NCI-H2227 (cell line): ENCODE measurements at regions not wholly inside any gene's neighbourhood (a gene's known extent, or its start where the extent isn't known, plus 50 kb on each side); places are given as distances from the start of the nearest gene placed in this dataset.
"Not testable (repeated sequence)": the region's sequence is repeated elsewhere in the genome, so short reads cannot be mapped to it uniquely, and the experiment has no call there.

Experiments
- DNase-seq: peaks from one replicate; lab custom pipeline; 2025; ENCODE audit not compliant: unreplicated experiment; lab: John Stamatoyannopoulos, UW

DNA sequence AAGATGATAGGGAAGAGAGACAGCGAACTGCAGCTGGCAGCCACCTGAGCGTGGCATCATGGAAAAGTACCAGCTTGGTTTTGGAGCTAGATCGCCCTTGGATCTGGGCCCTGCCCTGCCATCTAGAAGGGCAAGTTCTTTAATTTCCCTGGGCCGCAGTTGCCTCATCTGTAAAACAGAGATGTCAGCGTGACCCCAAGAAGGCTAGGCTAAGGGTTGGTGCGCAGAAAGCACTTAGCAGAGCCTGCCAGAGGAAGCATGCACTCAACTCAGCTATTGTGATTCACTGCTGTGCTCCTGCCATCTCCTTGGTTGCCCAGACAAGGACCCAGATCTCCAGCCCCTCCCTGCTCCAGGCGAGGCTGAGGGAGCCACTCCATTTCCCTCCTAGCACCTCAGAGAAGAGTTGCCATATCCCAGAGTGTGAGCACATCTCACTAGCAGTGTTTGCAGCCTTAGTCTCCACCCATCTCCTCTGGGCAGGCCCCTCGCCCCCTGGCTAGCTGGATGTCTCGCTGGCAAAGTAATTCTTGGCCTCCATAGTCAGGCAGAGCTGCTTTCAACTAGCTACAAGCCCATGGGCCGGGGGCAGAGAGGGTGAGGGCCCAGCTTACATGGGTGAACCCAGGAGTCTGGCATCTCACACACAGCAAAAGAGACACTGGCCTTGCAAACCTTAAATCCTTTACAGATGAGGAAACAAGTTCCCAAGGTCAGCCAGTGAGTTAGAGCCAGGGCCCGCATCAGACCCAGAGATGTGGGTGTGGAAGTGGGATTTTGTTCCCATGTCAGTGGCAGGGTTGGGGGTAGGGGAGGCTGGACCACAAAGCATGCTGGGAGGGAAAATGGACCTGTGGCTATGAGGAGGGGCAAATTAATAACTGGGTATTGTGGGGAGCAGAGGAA lies 280.7 kb upstream of the TLE3 start:
- DNase-seq, result no peak

DNA sequence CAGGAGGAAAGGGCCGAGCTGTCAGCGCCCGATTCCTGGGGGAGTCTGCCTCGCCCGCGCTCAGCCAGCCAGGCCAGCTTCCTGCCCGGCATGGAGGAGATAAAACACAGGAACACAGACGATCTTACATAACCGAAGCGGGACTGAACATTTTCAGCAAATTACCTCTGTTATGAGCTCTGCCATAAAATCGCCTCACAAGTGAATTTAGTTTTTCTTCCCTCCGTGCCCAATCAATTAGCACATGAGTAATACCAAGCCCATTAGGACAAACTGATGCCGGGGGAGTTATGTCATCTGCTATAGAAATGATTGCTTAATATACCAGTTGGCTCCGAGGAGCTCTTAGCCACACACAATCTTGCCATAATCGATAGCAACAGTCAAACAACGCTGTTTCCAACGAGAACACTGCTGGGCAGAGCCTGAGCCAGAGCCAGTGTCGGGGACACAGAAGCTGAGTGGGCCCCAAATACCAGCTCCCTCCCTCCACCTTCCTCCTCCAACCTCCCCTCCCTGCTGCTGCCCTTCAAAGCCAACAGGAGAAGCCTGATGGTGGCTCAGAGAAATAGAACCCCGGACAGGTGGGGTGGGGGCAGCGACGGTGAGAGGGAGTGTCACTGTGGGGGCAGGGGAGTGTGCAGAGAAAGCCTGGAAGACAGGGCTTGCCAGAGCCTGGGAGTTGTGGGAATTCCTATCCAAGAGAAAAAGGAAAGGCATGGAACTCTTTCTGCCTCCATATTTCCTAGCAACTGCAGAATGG lies 279.4 kb upstream of the TLE3 start:
- DNase-seq, result peak; percentile 26

DNA sequence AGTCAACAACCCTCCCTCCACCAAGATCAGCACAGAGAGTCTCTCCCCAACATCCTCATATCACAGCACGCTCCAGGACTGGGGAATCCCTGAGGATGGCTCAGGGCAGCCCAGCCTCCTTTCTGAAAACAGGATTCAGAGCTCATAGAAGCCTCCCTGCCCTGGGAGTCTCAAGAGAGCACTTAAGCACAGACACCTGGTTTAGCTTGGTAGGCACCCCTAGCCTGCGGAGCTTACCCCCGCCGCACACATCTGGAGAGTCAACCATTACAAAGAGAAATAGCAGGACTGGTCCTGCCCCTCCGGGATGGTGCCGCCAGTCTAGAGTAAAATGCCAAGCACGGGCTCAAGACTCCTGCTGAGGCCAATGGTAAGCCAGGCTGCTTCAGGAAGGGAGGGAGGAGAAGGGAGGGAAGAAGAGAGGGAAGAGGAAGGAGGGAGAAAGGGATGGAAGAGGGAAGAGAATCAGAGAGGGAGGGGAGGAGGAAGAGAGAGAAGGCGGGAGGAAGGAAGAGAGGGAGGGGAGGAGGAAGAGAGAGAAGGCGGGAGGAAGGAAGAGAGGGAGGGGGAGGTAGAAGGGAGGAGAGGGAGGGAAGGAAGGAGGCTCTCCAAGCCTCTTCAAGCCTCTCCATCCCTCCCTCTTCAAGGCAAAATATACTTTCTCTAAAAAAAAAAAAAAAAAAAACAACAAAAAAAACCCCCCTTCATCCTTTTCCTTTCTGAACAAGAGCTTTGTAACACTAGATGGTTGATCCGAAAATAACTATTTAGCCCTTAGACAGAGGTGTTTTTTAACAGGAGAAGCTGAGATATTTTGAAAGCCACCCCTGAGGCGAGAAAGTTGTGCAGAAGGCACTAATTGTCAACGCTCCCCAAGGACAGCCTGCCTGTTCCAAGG lies 278.6 kb upstream of the TLE3 start:
- peak; percentile 26 for DNase-seq

DNA sequence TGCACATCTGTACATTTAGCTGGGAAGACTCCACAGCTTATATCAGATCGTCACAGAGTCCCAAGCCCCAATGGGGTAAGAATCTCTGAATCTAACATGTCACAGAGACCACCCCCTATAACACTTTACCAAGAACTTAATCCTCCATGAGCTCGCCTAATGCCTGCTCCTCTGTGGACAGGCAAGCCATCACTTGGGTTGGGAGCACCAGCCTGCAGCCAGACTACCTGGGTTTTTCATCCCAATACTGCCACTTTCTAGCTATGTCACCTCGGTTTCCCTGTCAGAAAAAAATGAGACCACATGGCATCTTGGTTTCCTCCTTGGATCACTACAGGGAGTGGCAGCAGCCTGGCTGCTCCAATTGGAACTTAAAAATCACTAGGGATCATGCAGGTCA lies 277.9 kb upstream of the TLE3 start:
- DNase-seq, result no peak

- peak; percentile 22 for DNase-seq
Observed at GRCh38 chr15:70375006-70375431, 277.3 kb upstream of the TLE3 start.

- DNase-seq, result no peak
Observed at GRCh38 chr15:70374096-70374495, 276.4 kb upstream of the TLE3 start.

DNA sequence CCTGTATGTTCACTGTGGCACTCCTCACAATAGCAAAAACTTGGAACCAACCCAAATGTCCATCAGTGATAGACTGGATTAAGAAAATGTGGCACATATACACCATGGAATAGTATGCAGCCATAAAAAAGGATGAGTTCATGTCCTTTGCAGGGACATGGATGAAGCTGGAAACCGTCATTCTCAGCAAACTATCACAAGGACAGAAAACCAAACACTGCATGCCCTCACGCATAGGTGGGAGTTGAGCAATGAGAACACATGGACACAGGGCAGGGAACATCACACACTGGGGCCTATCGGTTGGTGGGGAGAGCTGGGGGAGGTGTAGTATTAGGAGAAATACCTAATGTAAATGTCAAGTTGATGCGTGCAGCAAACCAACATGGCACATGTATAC lies 275.7 kb upstream of the TLE3 start:
- DNase-seq, result not testable (repeated sequence)

GRCh38 chr15:70367913-70368705 lies 270.4 kb upstream of the TLE3 start:
- not testable (repeated sequence) for DNase-seq

- DNase-seq, result not testable (repeated sequence)
Observed at GRCh38 chr15:70364023-70364422, 266.3 kb upstream of the TLE3 start.

DNA sequence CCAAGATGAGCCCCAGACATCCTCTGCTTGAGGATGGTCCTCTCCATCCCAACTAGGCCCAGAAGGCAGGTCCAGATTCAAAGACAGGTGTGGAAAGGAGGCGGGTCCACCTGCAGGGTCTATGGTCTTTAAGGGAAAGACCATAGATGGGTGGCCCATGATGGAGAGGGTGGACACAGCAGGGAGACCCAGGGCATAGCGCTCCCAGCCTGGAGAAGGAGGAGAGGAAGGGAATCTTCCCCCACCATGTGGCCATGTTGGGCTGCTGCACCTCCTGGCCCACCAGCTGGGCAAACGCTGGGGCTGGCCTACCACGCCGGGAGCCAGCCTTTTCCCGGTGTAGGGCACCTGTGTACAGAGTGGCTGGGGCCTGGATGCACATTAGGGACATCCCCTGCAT lies 265.2 kb upstream of the TLE3 start:
- no peak for DNase-seq

DNA sequence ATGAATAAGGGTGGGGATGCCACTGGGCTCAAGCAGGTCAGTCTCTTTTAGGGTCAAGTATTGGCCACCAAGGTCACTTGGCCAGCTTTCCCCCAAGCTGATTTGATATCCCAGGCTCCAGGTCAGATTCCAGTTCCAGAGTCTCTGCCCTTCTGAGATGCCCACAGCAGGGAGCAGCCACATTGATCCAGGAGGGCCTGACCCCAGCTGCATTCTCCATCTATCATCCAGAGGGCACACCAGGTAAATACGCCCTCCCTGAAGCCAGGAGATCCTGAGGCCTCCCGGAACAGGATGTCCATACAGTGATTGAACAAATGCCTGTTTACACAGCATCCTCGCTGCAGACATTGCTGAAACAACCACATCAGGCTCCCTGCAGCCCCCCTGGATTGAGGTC lies 264.6 kb upstream of the TLE3 start:
- no peak for DNase-seq

GRCh38 chr15:70361891-70362290 lies 264.2 kb upstream of the TLE3 start:
- no peak for DNase-seq

DNA sequence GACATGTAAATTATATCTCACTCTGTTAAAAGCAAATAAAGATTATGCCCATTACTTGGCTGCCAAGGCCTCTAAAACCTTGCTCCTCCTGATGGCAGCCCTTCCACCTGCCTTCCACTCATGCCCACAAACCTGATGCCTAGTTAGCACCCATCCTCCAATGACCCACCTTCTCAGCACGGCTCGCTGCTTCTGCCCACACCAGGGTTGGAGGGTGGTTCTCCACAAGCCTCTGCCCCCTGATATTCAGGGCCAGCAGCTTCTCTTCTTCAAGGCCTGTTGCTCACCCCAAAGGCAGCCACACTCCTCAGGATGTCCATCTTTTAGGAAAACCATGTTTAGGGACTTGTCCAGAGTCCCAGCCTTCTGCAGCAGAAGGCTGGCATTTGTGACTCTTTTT lies 263.4 kb upstream of the TLE3 start:
- no peak for DNase-seq

DNA sequence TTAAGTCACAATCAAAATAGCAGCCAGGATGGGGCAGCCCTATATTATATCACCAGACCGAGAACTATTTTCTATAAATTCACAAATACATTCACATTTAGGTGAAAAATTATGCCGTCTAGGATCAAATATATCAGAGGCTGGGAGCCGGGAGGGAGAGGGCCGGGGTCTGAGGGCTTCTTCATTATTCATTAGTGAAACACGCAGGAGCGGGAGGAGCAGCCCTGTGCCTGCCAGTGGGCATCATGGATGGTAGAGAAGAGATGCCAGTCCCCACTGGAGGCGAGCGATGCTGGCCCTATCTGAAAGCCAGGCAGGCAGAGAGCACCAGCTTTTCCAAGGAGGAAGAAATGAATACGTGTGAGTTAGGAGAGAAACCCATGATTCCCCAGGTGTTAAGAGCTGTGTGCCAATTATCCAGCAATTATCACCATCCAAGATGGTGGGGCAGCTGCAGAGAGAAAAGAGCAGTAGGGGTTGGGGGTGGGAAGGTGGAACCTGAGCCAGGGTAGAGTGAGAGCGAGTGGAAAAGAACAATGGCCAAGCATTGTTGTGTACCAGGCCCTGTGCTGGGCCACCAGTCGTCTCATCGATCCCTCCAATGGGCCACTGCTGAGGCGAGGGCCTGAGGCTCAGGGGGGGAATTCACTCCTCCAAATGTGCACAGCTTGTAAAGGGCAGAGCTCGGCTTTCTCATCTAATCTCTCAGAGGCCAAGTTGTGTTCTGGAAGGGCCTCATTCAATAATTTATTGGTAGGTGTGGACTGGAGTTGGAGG lies 261.3 kb upstream of the TLE3 start:
- peak; percentile 31 for DNase-seq

DNA sequence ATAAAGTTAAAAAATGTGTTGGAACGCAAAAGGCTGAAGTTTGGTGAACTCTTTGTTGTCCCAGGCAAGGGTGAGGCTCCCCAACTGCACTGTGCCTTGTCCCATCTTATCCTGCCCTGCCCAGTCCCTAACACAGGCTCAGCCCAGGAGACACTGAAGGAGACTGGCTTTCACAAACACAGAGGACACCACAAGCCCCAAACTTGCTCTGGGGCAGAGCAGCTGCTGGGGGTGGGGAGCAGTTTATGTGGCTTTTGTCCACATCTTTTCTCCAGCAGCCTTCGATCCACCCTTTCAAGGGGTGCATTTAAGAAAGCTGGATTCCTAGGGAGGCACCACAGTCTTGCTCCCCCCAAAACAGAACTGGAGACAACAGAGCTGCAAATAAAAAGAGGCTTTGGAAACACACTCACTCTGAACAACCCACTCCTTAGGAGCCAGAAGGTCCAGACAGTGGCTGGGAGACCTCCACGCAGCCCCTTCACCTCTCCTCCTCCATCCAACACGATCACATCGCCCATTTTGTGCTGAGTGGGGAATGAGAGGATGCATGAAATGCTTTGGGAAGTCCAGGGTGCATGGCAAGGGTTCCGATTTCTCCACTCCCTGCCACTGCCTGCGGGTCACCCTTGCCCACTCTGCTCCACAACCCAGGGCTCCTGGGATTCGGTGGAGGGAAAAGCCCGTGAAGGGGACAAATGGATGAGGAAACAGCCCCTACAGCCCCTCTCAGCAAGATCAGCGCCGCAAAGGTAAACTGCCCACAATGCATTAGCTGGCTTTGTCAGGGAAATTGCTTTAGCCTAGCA lies 260.5 kb upstream of the TLE3 start:
- DNase-seq, result no peak

- no peak for DNase-seq
Observed at GRCh38 chr15:70357453-70357852, 259.7 kb upstream of the TLE3 start.

DNA sequence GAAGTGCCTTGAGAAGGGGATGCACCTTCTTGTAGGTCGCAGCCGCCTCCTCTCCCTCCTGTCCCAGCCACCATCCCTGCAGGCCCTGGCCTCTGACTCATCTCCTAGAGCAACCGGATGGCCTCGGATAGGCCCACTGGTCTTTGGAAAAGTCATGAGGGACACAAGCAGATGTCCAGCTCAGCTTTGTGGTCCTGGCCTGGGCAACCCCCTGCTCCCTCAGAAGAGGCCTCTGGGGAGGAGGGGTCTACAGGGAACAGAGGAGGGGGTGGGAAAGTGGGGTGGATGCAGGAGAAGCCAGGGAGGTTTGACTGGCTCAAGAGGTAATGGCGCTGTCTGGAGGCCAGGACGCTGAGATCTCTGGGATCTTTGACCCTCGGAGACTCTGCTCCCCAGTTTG lies 259.2 kb upstream of the TLE3 start:
- DNase-seq, result no peak

GRCh38 chr15:70356062-70356860 lies 258.5 kb upstream of the TLE3 start:
- no peak for DNase-seq
